ENCODE measurements at regions not wholly inside any gene's neighbourhood (a gene's known extent, or its start where the extent isn't known, plus 50 kb on each side); places are given as distances from the start of the nearest gene placed in this dataset.

DNA sequence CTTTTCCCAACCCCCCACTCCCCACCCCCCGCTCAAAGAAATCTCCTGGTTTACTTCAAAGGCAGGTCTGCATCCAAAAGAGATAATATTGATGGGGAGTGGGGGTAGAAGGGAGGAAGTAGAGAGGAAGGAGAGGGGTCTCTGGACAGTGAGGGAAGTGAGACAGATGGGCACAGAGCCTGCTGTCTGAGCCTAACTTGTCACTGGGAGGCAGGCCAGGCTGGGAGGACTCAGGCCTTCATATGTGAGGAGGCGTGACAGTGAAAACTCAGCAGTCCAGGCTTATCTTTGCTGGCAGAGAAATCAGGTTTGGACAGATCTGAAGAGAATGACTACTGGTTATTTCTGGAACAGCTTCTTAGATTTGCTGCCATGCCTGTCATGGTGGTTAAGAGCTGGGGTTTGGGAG is 192.3 kb downstream of the NUAK1 start:
- H3K36me3 ChIP-seq (ENCODE audit: control insufficient read depth, insufficient read depth, low read length), result no peaks in the 10 kb centered on the region
- no peak for DNase-seq (ENCODE audit: low read depth)

DNA sequence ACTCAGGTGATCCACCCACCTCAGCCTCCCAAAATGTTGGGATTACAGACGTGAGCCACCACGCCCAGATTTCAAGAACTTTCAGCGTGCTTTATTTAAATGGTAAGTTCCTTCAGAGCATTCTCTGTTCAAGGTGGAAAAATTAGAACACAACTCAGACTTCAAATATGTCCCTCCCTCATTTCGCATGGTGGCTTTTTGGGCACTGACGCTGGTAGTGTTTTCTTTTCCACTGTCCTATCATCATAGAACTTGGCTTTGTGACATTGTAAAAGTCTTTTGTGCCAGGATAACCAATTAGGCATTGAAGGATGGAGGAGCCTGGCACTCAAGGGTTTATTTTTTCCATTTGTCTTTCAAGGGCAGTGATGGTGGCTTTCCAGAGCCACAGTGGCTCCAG is 190.8 kb downstream of the NUAK1 start:
- no peak for DNase-seq (ENCODE audit: low read depth)
- TF ChIP-seq, protein P1, sequence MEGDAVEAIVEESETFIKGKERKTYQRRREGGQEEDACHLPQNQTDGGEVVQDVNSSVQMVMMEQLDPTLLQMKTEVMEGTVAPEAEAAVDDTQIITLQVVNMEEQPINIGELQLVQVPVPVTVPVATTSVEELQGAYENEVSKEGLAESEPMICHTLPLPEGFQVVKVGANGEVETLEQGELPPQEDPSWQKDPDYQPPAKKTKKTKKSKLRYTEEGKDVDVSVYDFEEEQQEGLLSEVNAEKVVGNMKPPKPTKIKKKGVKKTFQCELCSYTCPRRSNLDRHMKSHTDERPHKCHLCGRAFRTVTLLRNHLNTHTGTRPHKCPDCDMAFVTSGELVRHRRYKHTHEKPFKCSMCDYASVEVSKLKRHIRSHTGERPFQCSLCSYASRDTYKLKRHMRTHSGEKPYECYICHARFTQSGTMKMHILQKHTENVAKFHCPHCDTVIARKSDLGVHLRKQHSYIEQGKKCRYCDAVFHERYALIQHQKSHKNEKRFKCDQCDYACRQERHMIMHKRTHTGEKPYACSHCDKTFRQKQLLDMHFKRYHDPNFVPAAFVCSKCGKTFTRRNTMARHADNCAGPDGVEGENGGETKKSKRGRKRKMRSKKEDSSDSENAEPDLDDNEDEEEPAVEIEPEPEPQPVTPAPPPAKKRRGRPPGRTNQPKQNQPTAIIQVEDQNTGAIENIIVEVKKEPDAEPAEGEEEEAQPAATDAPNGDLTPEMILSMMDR (IDR thresholded peaks at IDR 0.05; ENCODE audit: insufficient read depth, low read length, poor library complexity, severe bottlenecking), result no peak
- Histone ChIP-seq H3K36me3 (ENCODE audit: control insufficient read depth, insufficient read depth, low read length) (no peaks in the 10 kb centered on the region), H3K27me3 (ENCODE audit: control insufficient read depth, insufficient read depth, low read length) (no peaks in the 10 kb centered on the region), H3K4me3 (ENCODE audit: low read depth, low read length) (no peak overlapping the region)

More for the DNA sequence above, 192.3 kb downstream of the NUAK1 start:
- Histone ChIP-seq H3K27me3 (ENCODE audit: control insufficient read depth, insufficient read depth, low read length) (no peaks in the 10 kb centered on the region), H3K4me3 (ENCODE audit: low read depth, low read length) (no peak overlapping the region)
- TF ChIP-seq, protein P1 (IDR thresholded peaks at IDR 0.05; ENCODE audit: insufficient read depth, low read length, poor library complexity, severe bottlenecking), result no peak

DNA sequence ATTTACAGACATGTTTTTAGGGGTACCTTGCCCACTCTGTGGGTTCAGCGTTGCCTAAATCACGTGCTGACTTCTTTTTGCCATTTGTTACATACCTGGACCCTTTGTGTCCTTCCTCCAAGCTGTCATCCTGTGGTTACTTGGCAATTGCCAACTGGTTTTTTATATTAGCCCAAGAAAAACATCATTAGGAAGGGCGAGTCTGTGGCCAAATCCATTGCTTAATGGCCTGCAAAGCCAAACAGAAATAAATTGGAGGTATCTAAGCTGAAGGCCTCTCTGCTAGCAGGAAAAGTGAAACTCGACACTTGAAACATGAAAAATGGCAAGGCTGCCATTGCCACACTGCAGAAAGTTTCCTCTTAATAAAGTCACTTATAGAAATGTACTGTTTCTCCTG is 190.4 kb downstream of the NUAK1 start:
- Histone ChIP-seq H3K4me3 (ENCODE audit: low read depth, low read length) (no peak overlapping the region), H3K27me3 (ENCODE audit: control insufficient read depth, insufficient read depth, low read length) (no peaks in the 10 kb centered on the region), H3K36me3 (ENCODE audit: control insufficient read depth, insufficient read depth, low read length) (no peaks in the 10 kb centered on the region)
- DNase-seq (ENCODE audit: low read depth), result peak; percentile 43
- TF ChIP-seq, protein P1 (IDR thresholded peaks at IDR 0.05; ENCODE audit: insufficient read depth, low read length, poor library complexity, severe bottlenecking), result no peak

DNA sequence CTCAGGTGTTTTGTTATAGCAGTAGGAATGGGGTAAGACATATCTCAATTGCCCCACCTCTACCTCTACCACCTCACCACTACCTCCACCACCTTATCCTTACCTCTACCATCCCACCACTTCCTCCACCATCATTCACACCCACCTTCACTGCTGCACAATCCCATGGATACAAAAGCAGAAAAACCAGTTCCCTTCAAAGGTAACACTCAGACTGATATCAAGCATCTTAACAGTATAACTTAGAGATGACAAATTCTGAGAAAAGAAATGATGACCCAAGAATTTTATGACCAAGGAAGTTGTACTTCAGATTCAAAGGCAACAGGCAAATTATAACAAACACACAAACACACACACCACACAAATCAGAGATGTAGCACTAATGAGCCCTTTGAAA is 189.4 kb downstream of the NUAK1 start:
- Histone ChIP-seq H3K36me3 (ENCODE audit: control insufficient read depth, insufficient read depth, low read length) (no peaks in the 10 kb centered on the region), H3K4me3 (ENCODE audit: low read depth, low read length) (no peak overlapping the region), H3K27me3 (ENCODE audit: control insufficient read depth, insufficient read depth, low read length) (no peaks in the 10 kb centered on the region)
- no peak for DNase-seq (ENCODE audit: low read depth)
- TF ChIP-seq, protein P1 (IDR thresholded peaks at IDR 0.05; ENCODE audit: insufficient read depth, low read length, poor library complexity, severe bottlenecking), result no peak

DNA sequence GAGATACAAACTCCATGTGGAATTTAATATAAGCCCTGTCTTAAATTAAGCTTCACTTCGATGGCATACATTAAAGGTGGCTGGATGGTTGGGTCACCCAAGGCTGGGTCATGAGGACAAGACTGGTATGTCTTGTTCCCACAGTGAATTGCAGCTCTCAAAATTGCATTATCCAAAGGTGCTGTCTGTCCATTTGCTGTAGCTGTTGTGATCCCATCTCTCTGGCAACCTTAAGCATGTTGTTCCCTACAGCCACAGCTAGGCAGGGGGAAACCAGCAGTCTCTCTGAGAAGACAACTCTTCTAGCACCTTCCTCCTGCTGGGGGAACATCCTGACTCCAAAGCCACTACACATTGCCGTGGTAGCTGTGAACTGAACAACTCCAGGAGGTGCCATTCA is 187.0 kb downstream of the NUAK1 start:
- Histone ChIP-seq H3K4me3 (ENCODE audit: low read depth, low read length) (no peak overlapping the region), H3K36me3 (ENCODE audit: control insufficient read depth, insufficient read depth, low read length) (no peaks in the 10 kb centered on the region), H3K27me3 (ENCODE audit: control insufficient read depth, insufficient read depth, low read length) (no peaks in the 10 kb centered on the region)
- DNase-seq (ENCODE audit: low read depth), result no peak
- TF ChIP-seq, protein P1 (IDR thresholded peaks at IDR 0.05; ENCODE audit: insufficient read depth, low read length, poor library complexity, severe bottlenecking), result no peak

Measured in kidney epithelial cell (primary cell).